D341Med (cell line): ENCODE measurements at regions not wholly inside any gene's neighbourhood (a gene's known extent, or its start where the extent isn't known, plus 50 kb on each side); places are given as distances from the start of the nearest gene placed in this dataset.
"Not testable (repeated sequence)": the region's sequence is repeated elsewhere in the genome, so short reads cannot be mapped to it uniquely, and the experiment has no call there.

Experiments
- DNase-seq: peaks from one replicate; pipeline ENCODE4 v3.0.0; 2012; ENCODE audit warnings: low spot score

GRCh38 chr6:3549314-3549940 is 92.6 kb upstream of the SLC22A23 start:
- no peak for DNase-seq

GRCh38 chr6:3546121-3546520 is 89.3 kb upstream of the SLC22A23 start:
- DNase-seq, result no peak

- DNase-seq, result no peak
These were observed 88.3 kb upstream of the SLC22A23 start for GRCh38 chr6:3545156-3545555.

- DNase-seq, result no peak
These were observed 85.3 kb upstream of the SLC22A23 start for GRCh38 chr6:3542032-3542640.

- no peak for DNase-seq
These were observed 84.2 kb upstream of the SLC22A23 start for GRCh38 chr6:3541006-3541585.

GRCh38 chr6:3540253-3540820 is 83.5 kb upstream of the SLC22A23 start:
- DNase-seq, result no peak

- no peak for DNase-seq
These were observed 81.7 kb upstream of the SLC22A23 start for GRCh38 chr6:3538536-3538935.

GRCh38 chr6:3536901-3537300 is 80.1 kb upstream of the SLC22A23 start:
- no peak for DNase-seq

- peak; percentile 69 for DNase-seq
These were observed 79.1 kb upstream of the SLC22A23 start for GRCh38 chr6:3535776-3536435.

- DNase-seq, result no peak
These were observed 78.4 kb upstream of the SLC22A23 start for GRCh38 chr6:3535033-3535775.

- DNase-seq, result no peak
These were observed 77.7 kb upstream of the SLC22A23 start for GRCh38 chr6:3534599-3534998.

GRCh38 chr6:3533981-3534380 is 77.1 kb upstream of the SLC22A23 start:
- DNase-seq, result no peak

- DNase-seq, result no peak
These were observed 75.6 kb upstream of the SLC22A23 start for GRCh38 chr6:3532296-3532916.

GRCh38 chr6:3531481-3531880 is 74.6 kb upstream of the SLC22A23 start:
- DNase-seq, result no peak

GRCh38 chr6:3530515-3530914 is 73.7 kb upstream of the SLC22A23 start:
- no peak for DNase-seq

GRCh38 chr6:3529721-3530120 is 72.9 kb upstream of the SLC22A23 start:
- DNase-seq, result no peak

- no peak for DNase-seq
These were observed 72.4 kb upstream of the SLC22A23 start for GRCh38 chr6:3529232-3529631.

- not testable (repeated sequence) for DNase-seq
These were observed 71.3 kb upstream of the SLC22A23 start for GRCh38 chr6:3528081-3528671.

GRCh38 chr6:3527651-3527977 is 70.8 kb upstream of the SLC22A23 start:
- DNase-seq, result no peak

GRCh38 chr6:3526962-3527650 is 70.3 kb upstream of the SLC22A23 start:
- no peak for DNase-seq

- DNase-seq, result no peak
These were observed 69.1 kb upstream of the SLC22A23 start for GRCh38 chr6:3525915-3526314.
